Upper lobe of left lung (tissue), 4 donors: ENCODE measurements at regions not wholly inside any gene's neighbourhood (a gene's known extent, or its start where the extent isn't known, plus 50 kb on each side); places are given as distances from the start of the nearest gene placed in this dataset.

ENCODE experiments used
- EP300 ChIP-seq, 4 donors: sonication (generic); formaldehyde crosslinking; IDR thresholded peaks; one replicate each; pipeline ENCODE4 v1.5.1; 2017; ENCODE audit warnings: antibody characterized with exemption in 4 of 4, control low read depth in 2 of 4
- TF ChIP-seq, protein P1 (sequence below), 6 experiments: fragments of 450-650 bp in 4 of 6; fragments of 200-600 bp in 2 of 6; sonication (generic) in 2 of 6; IDR thresholded peaks; one replicate each; pipeline ENCODE4 v1.5.1; 2016 to 2019; ENCODE audit warnings: antibody characterized with exemption in 6 of 6

DNA sequence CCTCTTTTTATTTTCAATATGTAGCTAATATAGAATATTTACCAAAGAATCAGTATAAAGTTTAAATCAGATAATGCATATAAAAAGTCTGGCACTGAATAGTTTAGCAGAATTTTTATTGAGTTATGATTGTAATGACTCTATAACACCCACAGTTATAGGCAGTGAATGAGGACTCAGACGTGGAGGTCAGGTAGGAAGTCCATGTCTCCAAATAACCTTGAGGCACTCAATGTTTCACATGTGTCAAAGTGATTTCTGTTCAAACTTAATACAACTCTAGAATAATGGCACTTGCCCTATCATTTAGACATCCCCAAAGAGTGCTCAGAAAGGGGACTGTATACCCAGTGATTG is 332.1 kb downstream of the BMPER start:
- TF ChIP-seq EP300 (IDR thresholded peaks at IDR 0.05): no peak
- TF ChIP-seq, protein P1, sequence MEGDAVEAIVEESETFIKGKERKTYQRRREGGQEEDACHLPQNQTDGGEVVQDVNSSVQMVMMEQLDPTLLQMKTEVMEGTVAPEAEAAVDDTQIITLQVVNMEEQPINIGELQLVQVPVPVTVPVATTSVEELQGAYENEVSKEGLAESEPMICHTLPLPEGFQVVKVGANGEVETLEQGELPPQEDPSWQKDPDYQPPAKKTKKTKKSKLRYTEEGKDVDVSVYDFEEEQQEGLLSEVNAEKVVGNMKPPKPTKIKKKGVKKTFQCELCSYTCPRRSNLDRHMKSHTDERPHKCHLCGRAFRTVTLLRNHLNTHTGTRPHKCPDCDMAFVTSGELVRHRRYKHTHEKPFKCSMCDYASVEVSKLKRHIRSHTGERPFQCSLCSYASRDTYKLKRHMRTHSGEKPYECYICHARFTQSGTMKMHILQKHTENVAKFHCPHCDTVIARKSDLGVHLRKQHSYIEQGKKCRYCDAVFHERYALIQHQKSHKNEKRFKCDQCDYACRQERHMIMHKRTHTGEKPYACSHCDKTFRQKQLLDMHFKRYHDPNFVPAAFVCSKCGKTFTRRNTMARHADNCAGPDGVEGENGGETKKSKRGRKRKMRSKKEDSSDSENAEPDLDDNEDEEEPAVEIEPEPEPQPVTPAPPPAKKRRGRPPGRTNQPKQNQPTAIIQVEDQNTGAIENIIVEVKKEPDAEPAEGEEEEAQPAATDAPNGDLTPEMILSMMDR (IDR thresholded peaks at IDR 0.05): no peak
